ENCODE measurements at regions not wholly inside any gene's neighbourhood (a gene's known extent, or its start where the extent isn't known, plus 50 kb on each side); places are given as distances from the start of the nearest gene placed in this dataset.

GRCh38 chr4:176500894-176501293, 181.1 kb downstream of the SPCS3 start:
- TF ChIP-seq EZH2 (optimal IDR thresholded peaks at IDR 0.05; ENCODE audit: low read depth, low read length) (no peak), CTCF (IDR thresholded peaks at IDR 0.05; ENCODE audit: low read length) (no peak), EZH2phosphoT487 (IDR thresholded peaks at IDR 0.05; ENCODE audit: low read length) (no peak)
